GM23338 (cell line): ENCODE measurements at regions not wholly inside any gene's neighbourhood (a gene's known extent, or its start where the extent isn't known, plus 50 kb on each side); places are given as distances from the start of the nearest gene placed in this dataset.

Source experiments
- ATAC-seq: fragments of 200-7000 bp; cut with Tn5 transposase; 3 replicates; pipeline ENCODE4 v1.9.1; 2020
- DNase-seq: peaks from one replicate; pipeline ENCODE4 v3.0.0-alpha.2; 2015; ENCODE audit warnings: low spot score
- H2AFZ ChIP-seq: fragments of 200-600 bp; sonication (generic); 2 replicates; pipeline ENCODE4 v1.8.0; 2016; ENCODE audit warnings: antibody characterized with exemption, mild to moderate bottlenecking, moderate library complexity
- H3F3A ChIP-seq: fragments of 200-600 bp; sonication (generic); replicated peaks from 2 replicates; pipeline ENCODE4 v1.8.0; 2017; ENCODE audit warnings: antibody characterized with exemption, mixed run types, low read depth
- H3K27ac ChIP-seq: fragments of 200-600 bp; sonication (generic); 2 replicates; pipeline ENCODE4 v1.6.1; 2016; ENCODE audit warnings: low read depth
- H3K27me3 ChIP-seq: fragments of 200-600 bp; sonication (generic); 2 replicates; pipeline ENCODE4 v1.8.0; 2016; ENCODE audit warnings: mild to moderate bottlenecking, mixed run types, moderate library complexity; ENCODE audit not compliant: insufficient read depth
- H3K36me3 ChIP-seq: fragments of 200-600 bp; sonication (generic); 2 replicates; pipeline ENCODE4 v1.8.0; 2016; ENCODE audit warnings: mild to moderate bottlenecking; ENCODE audit not compliant: insufficient read depth
- H3K4me1 ChIP-seq: fragments of 200-600 bp; sonication (generic); 2 replicates; pipeline ENCODE4 v1.8.0; 2016; ENCODE audit warnings: mild to moderate bottlenecking, moderate library complexity; ENCODE audit not compliant: insufficient read depth
- H3K4me2 ChIP-seq: fragments of 200-600 bp; sonication (generic); 2 replicates; pipeline ENCODE4 v1.7.1; 2017; ENCODE audit warnings: mixed run types
- H3K4me3 ChIP-seq: fragments of 200-600 bp; sonication (generic); 2 replicates; pipeline ENCODE4 v1.6.1; 2016; ENCODE audit warnings: mixed run types
- H3K79me2 ChIP-seq: fragments of 200-600 bp; sonication (generic); replicated peaks from 2 replicates; pipeline ENCODE4 v1.8.0; 2017; ENCODE audit warnings: mild to moderate bottlenecking; ENCODE audit not compliant: insufficient read depth
- H3K9me2 ChIP-seq: fragments of 200-600 bp; sonication (generic); 2 replicates; pipeline ENCODE4 v1.8.0; 2017; ENCODE audit not compliant: insufficient read depth
- H4K20me1 ChIP-seq: fragments of 200-600 bp; sonication (generic); replicated peaks from 2 replicates; pipeline ENCODE4 v1.8.0; 2017; ENCODE audit warnings: mild to moderate bottlenecking; ENCODE audit not compliant: insufficient read depth
- H3K27ac Mint-ChIP-seq: 2 replicates; pipeline ENCODE4 v1.8.0; 2020; ENCODE audit warnings: inconsistent platforms, mild to moderate bottlenecking, moderate library complexity, mixed read lengths
- H3K27me3 Mint-ChIP-seq: 3 replicates; pipeline ENCODE4 v1.8.0; 2022; ENCODE audit warnings: low read depth, mild to moderate bottlenecking, moderate library complexity, mixed read lengths, inconsistent platforms; ENCODE audit not compliant: insufficient read depth, poor library complexity
- H3K36me3 Mint-ChIP-seq: 3 replicates; pipeline ENCODE4 v1.8.0; 2021; ENCODE audit warnings: low read depth, mild to moderate bottlenecking, inconsistent platforms, moderate library complexity, mixed read lengths
- H3K4me1 Mint-ChIP-seq: 3 replicates; pipeline ENCODE4 v1.8.0; 2020; ENCODE audit warnings: mild to moderate bottlenecking, inconsistent platforms, mixed read lengths
- H3K4me3 Mint-ChIP-seq: 3 replicates; pipeline ENCODE4 v1.8.0; 2021; ENCODE audit warnings: moderate library complexity, mild to moderate bottlenecking, inconsistent platforms, mixed read lengths
- H3K9me3 Mint-ChIP-seq: 3 replicates; pipeline ENCODE4 v1.8.0; 2020; ENCODE audit warnings: moderate library complexity, mild to moderate bottlenecking, inconsistent platforms, mixed read lengths
- CREB1 ChIP-seq: fragments of 250-450 bp; sonication (Bioruptor Pico); IDR thresholded peaks from 2 replicates; pipeline ENCODE4 v1.5.0; 2020; ENCODE audit warnings: low read depth, mild to moderate bottlenecking, moderate library complexity
- EZH2 ChIP-seq: fragments of 200-600 bp; sonication (generic); IDR thresholded peaks from one replicate; pipeline ENCODE4 v1.8.0; 2017; ENCODE audit warnings: antibody characterized with exemption, mild to moderate bottlenecking, low read depth; ENCODE audit not compliant: unreplicated experiment
- EZH2phosphoT487 ChIP-seq: fragments of 200-600 bp; sonication (generic); IDR thresholded peaks from one replicate; pipeline ENCODE4 v1.8.1; 2018; ENCODE audit warnings: antibody characterized with exemption; ENCODE audit not compliant: unreplicated experiment
- NANOG ChIP-seq: IDR thresholded peaks from 2 replicates; pipeline ENCODE4 v1.6.1; 2016; ENCODE audit warnings: antibody characterized with exemption, borderline replicate concordance
- POLR2AphosphoS5 ChIP-seq: IDR thresholded peaks from 2 replicates; pipeline ENCODE4 v1.6.1; 2016; ENCODE audit warnings: antibody characterized with exemption, low read depth
- ZNF331 ChIP-seq: fragments of 250-450 bp; sonication (Bioruptor Pico); IDR thresholded peaks from 2 replicates; pipeline ENCODE4 v1.5.0; 2020; ENCODE audit warnings: low read depth, mild to moderate bottlenecking, moderate library complexity
- TF ChIP-seq, protein P1 (sequence below): IDR thresholded peaks from 2 replicates; pipeline ENCODE4 v1.6.1; 2016; ENCODE audit warnings: antibody characterized with exemption
- TF ChIP-seq, protein P2 (sequence below): IDR thresholded peaks from one replicate; pipeline ENCODE4 v1.6.1; 2018; ENCODE audit warnings: antibody characterized with exemption; ENCODE audit not compliant: unreplicated experiment

DNA sequence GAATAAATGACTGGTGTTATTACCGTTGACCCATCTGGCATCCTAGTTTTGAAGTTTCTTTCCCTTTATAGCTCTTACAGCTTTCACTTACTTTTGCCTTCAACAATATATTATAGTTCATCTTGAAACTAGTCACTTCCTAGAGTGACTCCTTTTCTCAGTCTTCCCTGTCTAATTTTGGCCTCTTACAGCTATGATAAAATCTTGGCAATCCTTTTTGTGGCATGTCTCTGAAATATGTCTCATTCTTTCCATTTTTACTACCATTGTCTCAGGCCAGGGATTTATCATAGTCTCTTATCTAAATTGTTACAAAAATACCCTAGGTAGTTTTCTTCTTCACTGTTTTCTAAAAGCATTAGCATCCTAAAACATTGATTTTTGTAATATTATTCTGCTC is 621.3 kb upstream of the ZNF608 start:
- H3F3A ChIP-seq = no peaks in the 10 kb centered on the region
- Mint-ChIP-seq H3K4me3 (no peak overlapping the region), H3K36me3 (peaks cover 22% of the 10 kb centered on the region; the same call in 2 of the 3 replicates), H3K27me3 (no peaks in the 10 kb centered on the region), H3K9me3 (peaks cover 11% of the 10 kb centered on the region), H3K27ac (no peak overlapping the region), H3K4me1 (peaks cover 30% of the 10 kb centered on the region)
- peaks cover 36% of the 10 kb centered on the region for H3K4me1 ChIP-seq
- no peak overlapping the region for H3K27ac ChIP-seq
- H3K9me2 ChIP-seq = 0 out of 2 replicates have a peak, but pooled peaks cover 6% of the 10 kb centered on the region
- H3K36me3 ChIP-seq = 0 out of 2 replicates have a peak, but pooled peaks cover 3% of the 10 kb centered on the region
- no peak for DNase-seq
- H3K4me2 ChIP-seq = no peak overlapping the region
- no peaks in the 10 kb centered on the region for H3K79me2 ChIP-seq
- TF ChIP-seq, protein P1, sequence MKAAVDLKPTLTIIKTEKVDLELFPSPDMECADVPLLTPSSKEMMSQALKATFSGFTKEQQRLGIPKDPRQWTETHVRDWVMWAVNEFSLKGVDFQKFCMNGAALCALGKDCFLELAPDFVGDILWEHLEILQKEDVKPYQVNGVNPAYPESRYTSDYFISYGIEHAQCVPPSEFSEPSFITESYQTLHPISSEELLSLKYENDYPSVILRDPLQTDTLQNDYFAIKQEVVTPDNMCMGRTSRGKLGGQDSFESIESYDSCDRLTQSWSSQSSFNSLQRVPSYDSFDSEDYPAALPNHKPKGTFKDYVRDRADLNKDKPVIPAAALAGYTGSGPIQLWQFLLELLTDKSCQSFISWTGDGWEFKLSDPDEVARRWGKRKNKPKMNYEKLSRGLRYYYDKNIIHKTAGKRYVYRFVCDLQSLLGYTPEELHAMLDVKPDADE = no peak
- H4K20me1 ChIP-seq = no peaks in the 10 kb centered on the region
- H3K4me3 ChIP-seq = no peak overlapping the region
- no peak for ATAC-seq
- H2AFZ ChIP-seq = no peak overlapping the region; the same call in 1 of the 2 replicates
- no peaks in the 10 kb centered on the region for H3K27me3 ChIP-seq

DNA sequence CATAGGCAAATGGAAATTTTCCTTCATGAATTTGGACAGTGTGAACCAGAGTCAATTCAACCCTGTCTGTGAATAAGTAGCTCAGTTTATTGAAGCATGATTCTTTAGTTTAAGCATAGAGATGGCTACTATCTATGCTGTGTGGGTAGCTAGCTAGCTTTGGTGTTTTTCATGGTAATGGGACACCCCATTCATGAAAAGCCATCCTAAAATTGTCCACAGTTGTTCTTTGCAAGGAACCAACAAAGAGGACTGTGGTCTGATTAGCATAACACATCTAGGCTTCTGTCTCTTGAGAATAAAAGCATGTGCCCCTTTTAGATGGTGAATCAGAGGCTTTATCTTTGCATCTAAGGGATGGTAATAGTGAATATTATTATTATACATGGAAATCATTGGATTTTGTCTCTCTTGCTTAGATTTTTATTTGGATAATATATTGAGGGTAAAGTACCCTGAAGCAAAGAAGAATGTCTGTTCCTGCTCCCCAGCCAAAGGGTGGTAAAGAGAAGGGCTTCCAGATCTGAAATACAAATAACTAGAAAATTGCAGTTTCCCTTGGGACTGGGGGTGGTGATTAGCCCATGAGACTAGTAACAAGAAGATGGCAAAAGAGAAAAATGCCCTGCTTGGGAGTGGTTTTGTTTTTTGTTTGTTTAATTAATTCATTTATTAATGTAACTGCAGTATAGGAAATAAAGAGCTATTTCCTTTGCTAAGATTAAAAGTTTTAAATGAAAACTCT is 624.2 kb upstream of the ZNF608 start:
- no peak overlapping the region; the same call in 1 of the 2 replicates for H3K27ac Mint-ChIP-seq
- H3K36me3 Mint-ChIP-seq = peaks cover 8% of the 10 kb centered on the region; the same call in 2 of the 3 replicates
- no peak for DNase-seq

More for the DNA sequence above, 624.2 kb upstream of the ZNF608 start:
- H2AFZ ChIP-seq = peak overlapping the region; percentile 11; the same call in 1 of the 2 replicates
- no peaks in the 10 kb centered on the region for H4K20me1 ChIP-seq
- H3F3A ChIP-seq = no peaks in the 10 kb centered on the region
- Mint-ChIP-seq H3K9me3 (no peaks in the 10 kb centered on the region; the same call in 2 of the 3 replicates), H3K4me3 (no peak overlapping the region), H3K4me1 (peaks cover 55% of the 10 kb centered on the region), H3K27me3 (no peaks in the 10 kb centered on the region)
- peak overlapping the region; percentile 3; the same call in 1 of the 2 replicates for H3K27ac ChIP-seq
- peaks cover 51% of the 10 kb centered on the region for H3K4me1 ChIP-seq
- H3K4me2 ChIP-seq = no peak overlapping the region
- TF ChIP-seq CREB1 (CRISPR knock-in tag) = no peak
- TF ChIP-seq POLR2AphosphoS5 = no peak
- TF ChIP-seq, protein P1 = no peak
- TF ChIP-seq, protein P2, sequence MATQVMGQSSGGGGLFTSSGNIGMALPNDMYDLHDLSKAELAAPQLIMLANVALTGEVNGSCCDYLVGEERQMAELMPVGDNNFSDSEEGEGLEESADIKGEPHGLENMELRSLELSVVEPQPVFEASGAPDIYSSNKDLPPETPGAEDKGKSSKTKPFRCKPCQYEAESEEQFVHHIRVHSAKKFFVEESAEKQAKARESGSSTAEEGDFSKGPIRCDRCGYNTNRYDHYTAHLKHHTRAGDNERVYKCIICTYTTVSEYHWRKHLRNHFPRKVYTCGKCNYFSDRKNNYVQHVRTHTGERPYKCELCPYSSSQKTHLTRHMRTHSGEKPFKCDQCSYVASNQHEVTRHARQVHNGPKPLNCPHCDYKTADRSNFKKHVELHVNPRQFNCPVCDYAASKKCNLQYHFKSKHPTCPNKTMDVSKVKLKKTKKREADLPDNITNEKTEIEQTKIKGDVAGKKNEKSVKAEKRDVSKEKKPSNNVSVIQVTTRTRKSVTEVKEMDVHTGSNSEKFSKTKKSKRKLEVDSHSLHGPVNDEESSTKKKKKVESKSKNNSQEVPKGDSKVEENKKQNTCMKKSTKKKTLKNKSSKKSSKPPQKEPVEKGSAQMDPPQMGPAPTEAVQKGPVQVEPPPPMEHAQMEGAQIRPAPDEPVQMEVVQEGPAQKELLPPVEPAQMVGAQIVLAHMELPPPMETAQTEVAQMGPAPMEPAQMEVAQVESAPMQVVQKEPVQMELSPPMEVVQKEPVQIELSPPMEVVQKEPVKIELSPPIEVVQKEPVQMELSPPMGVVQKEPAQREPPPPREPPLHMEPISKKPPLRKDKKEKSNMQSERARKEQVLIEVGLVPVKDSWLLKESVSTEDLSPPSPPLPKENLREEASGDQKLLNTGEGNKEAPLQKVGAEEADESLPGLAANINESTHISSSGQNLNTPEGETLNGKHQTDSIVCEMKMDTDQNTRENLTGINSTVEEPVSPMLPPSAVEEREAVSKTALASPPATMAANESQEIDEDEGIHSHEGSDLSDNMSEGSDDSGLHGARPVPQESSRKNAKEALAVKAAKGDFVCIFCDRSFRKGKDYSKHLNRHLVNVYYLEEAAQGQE = no peak
- TF ChIP-seq NANOG = no peak
- no peak for TF ChIP-seq EZH2phosphoT487
- no peak for TF ChIP-seq ZNF331 (CRISPR knock-in tag)
- no peak for TF ChIP-seq EZH2
- ATAC-seq = no peak
- H3K79me2 ChIP-seq = no peaks in the 10 kb centered on the region
- H3K36me3 ChIP-seq = no peaks in the 10 kb centered on the region
- no peaks in the 10 kb centered on the region for H3K27me3 ChIP-seq
- H3K9me2 ChIP-seq = 0 out of 2 replicates have a peak, but pooled peaks cover 3% of the 10 kb centered on the region
- no peak overlapping the region for H3K4me3 ChIP-seq
